ENCODE measurements at regions not wholly inside any gene's neighbourhood (a gene's known extent, or its start where the extent isn't known, plus 50 kb on each side); places are given as distances from the start of the nearest gene placed in this dataset.

DNA sequence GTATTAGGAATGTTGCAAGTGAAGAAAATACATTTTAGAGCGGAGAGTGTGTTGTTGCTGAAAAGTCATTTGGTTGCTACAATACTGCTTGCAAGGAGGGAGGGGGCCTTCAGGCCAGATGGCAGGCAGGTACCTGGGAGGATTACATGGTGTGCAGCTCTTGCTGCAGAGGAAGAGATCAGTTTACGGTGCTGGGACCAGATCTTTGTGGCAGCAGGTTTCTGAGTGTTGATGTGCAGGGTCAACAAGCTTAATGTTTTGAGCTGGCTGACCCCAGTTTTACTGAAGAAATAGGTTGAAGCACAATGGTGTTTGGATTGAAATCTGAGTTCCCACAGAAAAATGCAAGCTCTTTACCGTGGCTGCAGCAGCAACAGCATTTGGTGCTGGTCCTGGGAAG is 96.4 kb upstream of the DDIT4L start:
- TF ChIP-seq SIN3A (IDR thresholded peaks at IDR 0.05; ENCODE audit: borderline replicate concordance, insufficient read depth, low read length) (no peak), POLR2AphosphoS5 (IDR thresholded peaks at IDR 0.05; ENCODE audit: low read depth, low read length) (no peak), FOXP2 (optimal IDR thresholded peaks at IDR 0.05; ENCODE audit: borderline replicate concordance, extremely low read depth, extremely low read length, insufficient read depth) (no peak), TAF1 (IDR thresholded peaks at IDR 0.05; ENCODE audit: borderline replicate concordance, insufficient read depth, low read length) (no peak)
- TF ChIP-seq, protein P1, sequence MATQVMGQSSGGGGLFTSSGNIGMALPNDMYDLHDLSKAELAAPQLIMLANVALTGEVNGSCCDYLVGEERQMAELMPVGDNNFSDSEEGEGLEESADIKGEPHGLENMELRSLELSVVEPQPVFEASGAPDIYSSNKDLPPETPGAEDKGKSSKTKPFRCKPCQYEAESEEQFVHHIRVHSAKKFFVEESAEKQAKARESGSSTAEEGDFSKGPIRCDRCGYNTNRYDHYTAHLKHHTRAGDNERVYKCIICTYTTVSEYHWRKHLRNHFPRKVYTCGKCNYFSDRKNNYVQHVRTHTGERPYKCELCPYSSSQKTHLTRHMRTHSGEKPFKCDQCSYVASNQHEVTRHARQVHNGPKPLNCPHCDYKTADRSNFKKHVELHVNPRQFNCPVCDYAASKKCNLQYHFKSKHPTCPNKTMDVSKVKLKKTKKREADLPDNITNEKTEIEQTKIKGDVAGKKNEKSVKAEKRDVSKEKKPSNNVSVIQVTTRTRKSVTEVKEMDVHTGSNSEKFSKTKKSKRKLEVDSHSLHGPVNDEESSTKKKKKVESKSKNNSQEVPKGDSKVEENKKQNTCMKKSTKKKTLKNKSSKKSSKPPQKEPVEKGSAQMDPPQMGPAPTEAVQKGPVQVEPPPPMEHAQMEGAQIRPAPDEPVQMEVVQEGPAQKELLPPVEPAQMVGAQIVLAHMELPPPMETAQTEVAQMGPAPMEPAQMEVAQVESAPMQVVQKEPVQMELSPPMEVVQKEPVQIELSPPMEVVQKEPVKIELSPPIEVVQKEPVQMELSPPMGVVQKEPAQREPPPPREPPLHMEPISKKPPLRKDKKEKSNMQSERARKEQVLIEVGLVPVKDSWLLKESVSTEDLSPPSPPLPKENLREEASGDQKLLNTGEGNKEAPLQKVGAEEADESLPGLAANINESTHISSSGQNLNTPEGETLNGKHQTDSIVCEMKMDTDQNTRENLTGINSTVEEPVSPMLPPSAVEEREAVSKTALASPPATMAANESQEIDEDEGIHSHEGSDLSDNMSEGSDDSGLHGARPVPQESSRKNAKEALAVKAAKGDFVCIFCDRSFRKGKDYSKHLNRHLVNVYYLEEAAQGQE (IDR thresholded peaks at IDR 0.05; ENCODE audit: insufficient read depth in 1 of 2, low read depth in 2 of 2, low read length in 2 of 2): no peak

- TF ChIP-seq SIN3A (IDR thresholded peaks at IDR 0.05; ENCODE audit: borderline replicate concordance, insufficient read depth, low read length): no peak
- no peak for TF ChIP-seq POLR2AphosphoS5 (IDR thresholded peaks at IDR 0.05; ENCODE audit: low read depth, low read length)
- TF ChIP-seq FOXP2 (optimal IDR thresholded peaks at IDR 0.05; ENCODE audit: borderline replicate concordance, extremely low read depth, extremely low read length, insufficient read depth): no peak
- TF ChIP-seq, protein P1 (IDR thresholded peaks at IDR 0.05; ENCODE audit: insufficient read depth in 1 of 2, low read depth in 2 of 2, low read length in 2 of 2): no peak
- TF ChIP-seq TAF1 (IDR thresholded peaks at IDR 0.05; ENCODE audit: borderline replicate concordance, insufficient read depth, low read length): no peak
Measured at GRCh38 chr4:100285121-100285520, 94.9 kb upstream of the DDIT4L start.

GRCh38 chr4:100284129-100284880 is 94.0 kb upstream of the DDIT4L start:
- TF ChIP-seq, protein P1 (IDR thresholded peaks at IDR 0.05; ENCODE audit: insufficient read depth in 1 of 2, low read depth in 2 of 2, low read length in 2 of 2): no peak
- no peak for TF ChIP-seq FOXP2 (optimal IDR thresholded peaks at IDR 0.05; ENCODE audit: borderline replicate concordance, extremely low read depth, extremely low read length, insufficient read depth)
- no peak for TF ChIP-seq TAF1 (IDR thresholded peaks at IDR 0.05; ENCODE audit: borderline replicate concordance, insufficient read depth, low read length)
- no peak for TF ChIP-seq POLR2AphosphoS5 (IDR thresholded peaks at IDR 0.05; ENCODE audit: low read depth, low read length)
- TF ChIP-seq SIN3A (IDR thresholded peaks at IDR 0.05; ENCODE audit: borderline replicate concordance, insufficient read depth, low read length): no peak

GRCh38 chr4:100280807-100281206 is 90.5 kb upstream of the DDIT4L start:
- TF ChIP-seq TAF1 (IDR thresholded peaks at IDR 0.05; ENCODE audit: borderline replicate concordance, insufficient read depth, low read length) (no peak), SIN3A (IDR thresholded peaks at IDR 0.05; ENCODE audit: borderline replicate concordance, insufficient read depth, low read length) (no peak), FOXP2 (optimal IDR thresholded peaks at IDR 0.05; ENCODE audit: borderline replicate concordance, extremely low read depth, extremely low read length, insufficient read depth) (no peak), POLR2AphosphoS5 (IDR thresholded peaks at IDR 0.05; ENCODE audit: low read depth, low read length) (no peak)
- TF ChIP-seq, protein P1 (IDR thresholded peaks at IDR 0.05; ENCODE audit: insufficient read depth in 1 of 2, low read depth in 2 of 2, low read length in 2 of 2): no peak
